ENCODE measurements at regions not wholly inside any gene's neighbourhood (a gene's known extent, or its start where the extent isn't known, plus 50 kb on each side); places are given as distances from the start of the nearest gene placed in this dataset.

- no peak for TF ChIP-seq CTCF (conservative IDR thresholded peaks at IDR 0.05 in 1 of 2, IDR thresholded peaks at IDR 0.05 in 1 of 2; ENCODE audit: extremely low read depth in 1 of 2, insufficient read depth in 1 of 2, low read depth in 1 of 2, low read length in 2 of 2)
- no peak for TF ChIP-seq EZH2 (IDR thresholded peaks at IDR 0.05; ENCODE audit: borderline replicate concordance, low read length)
Observed at GRCh38 chr10:76721891-76722505, 915.6 kb downstream of the KCNMA1 start.

Data from mammary epithelial cell (primary cell).